ENCODE measurements at regions not wholly inside any gene's neighbourhood (a gene's known extent, or its start where the extent isn't known, plus 50 kb on each side); places are given as distances from the start of the nearest gene placed in this dataset.

GRCh38 chr14:49159081-49159480 is 427.1 kb downstream of the RPS29 start:
- H3K4me1 ChIP-seq = no peaks in the 10 kb centered on the region
- no peaks in the 10 kb centered on the region for H3K36me3 ChIP-seq
- intact Hi-C loops (cut with DNase I) = no loop called here
- no peaks in the 10 kb centered on the region for H3K27me3 ChIP-seq
- no peak overlapping the region for H3K27ac ChIP-seq
- H3K4me3 ChIP-seq = no peak overlapping the region
- DNase-seq = no peak
- TF ChIP-seq CTCF (IDR thresholded peaks at IDR 0.05) (no peak), POLR2A (IDR thresholded peaks at IDR 0.05) (no peak)
- ATAC-seq = no peak
- no peaks in the 10 kb centered on the region for H3K9me3 ChIP-seq

- H3K27ac ChIP-seq = no peak overlapping the region
- ATAC-seq = no peak
- H3K4me3 ChIP-seq = no peak overlapping the region
- intact Hi-C loops (cut with DNase I) = no loop called here
- TF ChIP-seq CTCF (IDR thresholded peaks at IDR 0.05) (no peak), POLR2A (IDR thresholded peaks at IDR 0.05) (no peak)
- no peaks in the 10 kb centered on the region for H3K4me1 ChIP-seq
- H3K27me3 ChIP-seq = no peaks in the 10 kb centered on the region
- no peaks in the 10 kb centered on the region for H3K36me3 ChIP-seq
- DNase-seq = no peak
- no peaks in the 10 kb centered on the region for H3K9me3 ChIP-seq
- WGBS (ENCODE audit: insufficient coverage, low coverage, low lambda C conversion rate, missing lambda C conversion rate) = 33% methylated on average over 1 of the region's 1 CpG
Measured at GRCh38 chr14:49139593-49139992, 446.6 kb downstream of the RPS29 start.

- H3K27me3 ChIP-seq = no peaks in the 10 kb centered on the region
- H3K4me1 ChIP-seq = no peaks in the 10 kb centered on the region
- H3K36me3 ChIP-seq = no peaks in the 10 kb centered on the region
- H3K4me3 ChIP-seq = no peak overlapping the region
- TF ChIP-seq CTCF (IDR thresholded peaks at IDR 0.05) (no peak), POLR2A (IDR thresholded peaks at IDR 0.05) (no peak)
- no peak for DNase-seq
- intact Hi-C loops (cut with DNase I) = no loop called here
- H3K27ac ChIP-seq = no peak overlapping the region
- 13% methylated on average over 2 of the region's 3 CpGs for WGBS (ENCODE audit: insufficient coverage, low coverage, low lambda C conversion rate, missing lambda C conversion rate)
- ATAC-seq = no peak
- no peaks in the 10 kb centered on the region for H3K9me3 ChIP-seq
Measured at GRCh38 chr14:49134940-49135339, 451.2 kb downstream of the RPS29 start.

- Histone ChIP-seq H3K36me3 (no peaks in the 10 kb centered on the region), H3K4me1 (no peaks in the 10 kb centered on the region), H3K27me3 (no peaks in the 10 kb centered on the region), H3K4me3 (no peak overlapping the region), H3K27ac (no peak overlapping the region), H3K9me3 (no peaks in the 10 kb centered on the region)
- no peak for DNase-seq
- ATAC-seq = no peak
- WGBS (ENCODE audit: insufficient coverage, low coverage, low lambda C conversion rate, missing lambda C conversion rate) = 66% methylated on average over 5 of the region's 5 CpGs
- intact Hi-C loops (cut with DNase I) = no loop called here
- TF ChIP-seq CTCF (IDR thresholded peaks at IDR 0.05) (no peak), POLR2A (IDR thresholded peaks at IDR 0.05) (no peak)
Measured at GRCh38 chr14:49121246-49121645, 464.9 kb downstream of the RPS29 start.
